Activated CD8-positive, alpha-beta memory T cell treated with anti-CD3 and anti-CD28 coated beads, Interleukin-2, amount 50 U/mL, for 24 hours (primary cell): ENCODE measurements at regions not wholly inside any gene's neighbourhood (a gene's known extent, or its start where the extent isn't known, plus 50 kb on each side); places are given as distances from the start of the nearest gene placed in this dataset.

Experiments
- DNase-seq: peaks from one replicate; pipeline ENCODE4 v3.0.0-alpha.2; 2020; ENCODE audit errors: extremely low read depth

DNA sequence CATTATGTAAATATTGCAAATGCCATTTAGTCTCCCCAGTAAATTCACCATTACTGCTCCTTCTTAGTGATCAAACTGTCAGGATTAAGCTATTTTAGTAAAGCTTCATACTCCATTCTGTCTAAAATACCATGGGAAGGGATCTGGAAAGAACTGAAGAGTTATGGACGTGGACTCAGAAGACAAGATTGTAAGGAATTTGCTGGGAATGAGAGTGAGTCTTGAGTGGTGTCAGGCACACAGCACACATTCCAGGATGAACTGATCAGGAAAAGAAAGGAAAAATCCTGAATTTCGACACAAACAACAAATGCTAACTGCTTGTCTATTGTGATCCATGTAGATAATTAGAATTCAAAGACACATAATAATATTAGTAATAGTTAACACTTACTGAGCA is 311.0 kb downstream of the CENPC start:
- DNase-seq: no peak

DNA sequence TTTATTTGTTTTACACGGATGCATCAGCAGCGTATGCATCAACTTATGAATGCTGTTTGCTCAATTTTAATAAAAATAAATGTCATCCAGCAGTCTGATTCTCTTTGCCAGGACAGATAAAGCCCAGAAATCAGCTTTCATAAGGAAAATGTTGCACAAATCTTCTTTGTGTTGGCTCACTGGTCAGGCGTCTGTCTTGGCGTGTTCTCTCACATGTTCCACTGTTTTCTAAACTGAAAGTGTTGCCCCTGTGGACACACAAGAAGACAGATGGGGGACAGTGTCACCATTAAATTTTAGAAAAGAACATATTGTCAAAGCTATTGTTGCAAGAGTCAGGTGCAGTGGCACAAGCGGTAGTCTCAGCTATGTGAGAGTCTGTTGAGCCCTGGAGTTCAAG is 316.2 kb downstream of the CENPC start:
- DNase-seq: no peak

DNA sequence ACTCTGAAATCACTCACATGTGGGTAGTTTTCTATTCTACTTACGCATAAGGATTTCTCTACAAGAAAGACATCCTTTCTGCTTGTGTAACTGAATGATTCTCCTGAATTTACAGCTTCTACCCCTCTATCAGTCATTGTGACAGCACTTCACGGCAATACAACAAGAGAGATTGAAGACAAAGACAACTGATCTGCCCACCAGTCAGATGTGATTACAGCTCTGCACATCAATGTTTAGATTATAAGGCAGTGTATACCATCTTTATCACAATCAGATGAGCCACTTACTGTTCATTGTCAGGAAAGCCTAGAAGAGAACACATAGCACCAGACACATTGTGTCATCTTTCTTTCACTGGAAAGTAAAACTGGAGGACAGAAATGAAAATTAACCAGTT is 324.4 kb downstream of the CENPC start:
- no peak for DNase-seq

DNA sequence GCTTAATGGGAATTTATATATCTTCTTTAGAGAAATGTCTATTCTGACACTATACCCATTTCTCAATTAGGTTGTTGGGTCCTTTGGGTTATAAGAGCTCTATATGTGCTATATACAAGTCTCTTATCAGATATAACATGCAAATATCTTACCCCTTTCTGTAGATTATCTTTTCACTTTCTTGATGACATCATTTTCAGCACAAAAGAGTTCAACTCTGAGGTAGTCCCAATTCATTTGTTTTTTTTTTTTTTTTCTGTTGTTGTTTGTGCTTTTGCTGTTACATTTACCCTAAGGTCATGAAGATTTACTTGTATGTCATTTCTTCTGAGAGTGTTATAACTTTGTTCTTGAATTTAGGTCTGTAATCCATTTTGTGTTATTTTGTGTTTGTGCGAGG is 326.4 kb downstream of the CENPC start:
- no peak for DNase-seq

DNA sequence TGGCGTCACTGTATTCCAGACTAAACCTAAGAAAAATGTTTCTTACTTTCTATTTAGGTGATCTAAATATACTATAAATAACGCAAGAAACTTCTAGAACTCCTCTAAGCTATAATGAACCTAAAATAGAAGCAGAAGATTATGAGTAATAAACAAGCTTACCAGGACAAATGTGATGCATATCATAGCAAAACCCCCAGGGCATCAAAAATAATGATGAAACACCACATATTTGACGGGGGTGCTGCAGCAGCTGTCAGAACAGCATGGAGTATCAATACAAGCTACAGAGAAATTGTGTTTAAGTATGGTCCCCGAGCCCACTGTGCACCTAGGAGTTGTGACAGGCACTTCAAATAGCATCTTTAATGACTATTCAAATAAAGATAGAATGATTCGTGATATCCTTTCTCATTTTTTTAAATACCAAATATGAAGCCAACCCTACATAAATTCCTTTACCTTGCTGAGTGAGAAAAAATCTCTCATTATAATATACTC is 337.3 kb downstream of the CENPC start:
- no peak for DNase-seq

DNA sequence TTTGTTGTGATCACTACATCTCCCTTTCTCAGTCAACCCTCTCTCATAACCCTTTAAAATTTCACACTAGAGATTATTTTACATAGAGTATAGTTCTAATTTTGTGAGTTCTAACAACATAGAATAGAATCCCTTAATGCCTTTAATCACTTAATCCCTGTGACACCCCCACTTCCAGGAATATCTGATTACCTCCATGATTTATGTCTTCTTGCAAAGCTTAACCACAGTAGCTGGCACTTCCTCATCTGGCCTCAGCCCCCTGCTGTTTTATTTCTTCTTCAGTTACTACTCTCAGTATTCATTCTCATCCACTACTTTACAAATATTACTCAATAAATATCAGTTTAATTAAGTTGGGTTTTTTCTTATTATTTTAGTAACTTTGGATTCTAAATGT is 340.9 kb downstream of the CENPC start:
- DNase-seq: no peak

DNA sequence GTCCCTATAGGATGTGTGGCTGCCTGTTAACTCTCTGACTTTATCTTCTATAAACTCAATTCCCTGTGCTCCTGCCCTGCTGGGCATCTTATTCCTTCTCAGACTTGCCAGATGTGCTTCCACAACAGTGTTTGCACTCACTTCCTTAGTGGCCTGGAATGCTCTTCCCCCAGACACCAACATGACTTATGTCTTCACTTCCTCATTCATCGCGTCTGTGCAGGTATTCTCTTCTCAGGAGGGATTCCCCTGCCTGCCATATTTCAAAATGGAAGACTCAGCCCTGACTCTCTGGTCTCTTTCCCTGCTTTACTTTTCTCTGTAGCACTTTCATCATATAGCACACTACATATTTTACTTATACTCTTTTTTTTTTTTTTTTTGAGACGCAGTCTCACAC is 344.0 kb downstream of the CENPC start:
- no peak for DNase-seq

DNA sequence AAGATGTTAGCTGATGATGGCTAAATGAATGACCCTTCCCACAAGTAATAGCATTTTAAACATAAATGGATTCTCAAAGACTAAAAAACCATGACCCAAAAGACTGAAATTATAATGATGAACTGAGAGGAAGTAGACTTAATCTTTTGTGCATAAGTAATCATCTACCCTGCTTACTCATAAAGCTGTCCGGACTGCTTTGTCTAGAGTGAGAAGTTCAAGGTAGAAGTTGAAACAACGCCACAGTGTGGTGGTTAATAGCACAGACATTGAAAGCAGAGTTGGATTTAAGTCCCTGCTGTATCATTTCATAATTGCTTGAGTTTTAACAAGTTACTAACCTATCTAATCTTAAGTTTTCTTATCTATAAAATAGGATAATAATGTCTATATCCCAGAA is 346.6 kb downstream of the CENPC start:
- no peak for DNase-seq

DNA sequence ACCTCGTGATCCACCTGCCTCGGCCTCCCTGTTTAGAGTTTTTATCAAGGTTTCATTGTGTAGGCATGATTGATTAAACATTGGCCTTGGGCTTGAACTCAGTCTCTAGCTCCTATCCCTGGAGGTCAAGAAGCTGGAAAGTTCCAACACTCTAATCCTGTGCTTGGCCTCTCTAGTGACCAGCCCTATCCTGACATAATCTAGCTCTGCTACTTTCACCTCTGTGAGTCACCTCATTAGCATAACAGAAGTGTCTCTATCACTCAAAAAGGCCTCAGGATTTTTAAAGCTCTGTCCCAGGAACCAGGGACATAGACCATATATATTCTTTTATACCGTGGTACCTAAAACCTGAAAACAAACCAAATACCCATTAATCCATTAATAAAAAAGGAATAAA is 377.5 kb downstream of the CENPC start:
- DNase-seq: no peak

DNA sequence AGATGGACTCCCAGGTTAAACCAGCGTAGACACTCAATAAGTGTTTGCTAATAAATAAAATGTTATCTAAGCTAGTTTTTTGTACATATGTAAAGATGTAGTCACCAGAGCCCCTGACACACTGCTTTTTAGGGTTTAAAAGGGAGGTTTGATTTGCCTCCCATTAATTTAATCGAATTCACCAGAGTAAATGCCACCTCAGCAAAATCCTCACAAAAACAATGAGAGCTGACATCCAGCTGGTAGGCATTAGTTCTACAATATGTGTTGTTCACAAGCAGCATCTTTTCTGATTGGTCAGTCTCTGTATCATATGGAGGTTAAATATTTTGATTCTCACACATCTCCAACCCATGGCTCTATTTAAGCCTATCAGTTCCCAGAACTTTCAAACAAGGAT is 382.6 kb downstream of the CENPC start:
- no peak for DNase-seq

DNA sequence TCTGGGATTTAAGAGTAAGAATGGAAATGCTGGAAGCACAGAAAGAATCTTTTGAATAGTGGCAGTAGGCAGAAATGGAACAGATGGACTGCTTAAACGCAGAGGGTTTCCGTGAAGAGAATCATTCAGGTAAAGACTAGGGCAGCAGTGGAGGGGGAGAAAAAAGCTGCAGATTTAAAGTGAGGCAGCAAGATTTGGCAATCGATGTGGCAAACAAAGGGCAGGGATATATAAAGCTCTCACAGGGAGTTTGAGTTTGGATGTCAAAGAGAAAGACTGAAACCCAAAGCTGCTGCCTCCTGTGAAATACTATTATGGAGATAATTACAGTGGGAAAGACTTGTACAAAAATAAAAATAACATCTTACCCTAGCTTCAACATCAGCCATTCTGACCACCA is 384.0 kb downstream of the CENPC start:
- no peak for DNase-seq

DNA sequence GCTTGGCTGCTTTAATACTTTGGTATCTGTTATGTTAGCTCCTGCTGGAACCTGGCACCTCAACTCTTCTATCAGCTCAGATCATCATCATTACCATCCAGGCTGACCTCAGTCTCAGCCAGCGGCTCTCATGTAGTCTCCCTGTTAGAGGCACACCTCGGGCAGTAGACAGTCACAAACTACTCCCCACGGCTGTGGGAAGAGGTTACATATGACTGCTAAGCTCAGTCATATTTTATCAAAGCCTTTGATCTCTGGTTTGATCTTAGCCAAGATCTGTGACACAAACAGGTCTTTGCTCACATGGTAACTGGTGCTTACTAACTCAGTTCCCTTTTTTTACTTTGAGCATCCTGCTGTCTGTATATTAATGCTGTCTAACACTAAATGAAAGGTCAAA is 384.9 kb downstream of the CENPC start:
- no peak for DNase-seq

DNA sequence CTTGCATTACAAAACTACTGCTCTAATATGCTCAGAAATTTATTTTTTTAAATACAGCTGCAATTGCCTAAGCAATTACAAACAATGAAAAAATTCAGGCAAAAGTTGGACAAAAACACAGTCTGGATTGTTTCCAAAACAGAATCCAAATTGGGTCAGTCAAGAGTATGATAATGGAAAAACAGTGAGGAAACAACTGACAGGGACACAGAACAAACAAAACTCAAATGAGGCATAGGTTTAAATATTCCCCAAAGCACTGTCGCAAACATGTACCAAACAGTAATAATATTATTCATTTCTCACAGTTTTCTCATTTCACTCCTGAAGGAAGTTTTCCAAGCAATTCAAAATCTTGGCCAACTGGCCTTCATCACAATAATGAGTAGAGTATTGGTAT is 386.6 kb downstream of the CENPC start:
- DNase-seq: no peak

DNA sequence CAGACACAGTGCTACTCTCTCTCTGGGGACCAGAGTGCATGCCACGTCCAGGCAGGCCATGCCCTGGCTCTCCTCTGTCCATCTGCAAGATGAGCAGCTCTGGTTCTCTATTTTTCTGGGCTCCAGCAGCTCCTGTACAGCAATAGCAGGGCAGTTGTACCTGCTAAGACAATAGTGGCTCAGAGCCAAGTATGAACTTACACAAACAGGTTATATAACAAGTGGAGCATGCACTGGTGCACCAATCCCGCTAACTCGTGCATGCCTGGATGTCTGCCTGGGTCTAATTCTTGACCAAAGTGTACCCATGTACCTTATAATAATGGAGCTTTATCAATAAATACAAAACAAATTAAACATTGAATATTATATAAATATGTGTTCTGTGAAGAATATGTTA is 392.3 kb downstream of the CENPC start:
- no peak for DNase-seq

DNA sequence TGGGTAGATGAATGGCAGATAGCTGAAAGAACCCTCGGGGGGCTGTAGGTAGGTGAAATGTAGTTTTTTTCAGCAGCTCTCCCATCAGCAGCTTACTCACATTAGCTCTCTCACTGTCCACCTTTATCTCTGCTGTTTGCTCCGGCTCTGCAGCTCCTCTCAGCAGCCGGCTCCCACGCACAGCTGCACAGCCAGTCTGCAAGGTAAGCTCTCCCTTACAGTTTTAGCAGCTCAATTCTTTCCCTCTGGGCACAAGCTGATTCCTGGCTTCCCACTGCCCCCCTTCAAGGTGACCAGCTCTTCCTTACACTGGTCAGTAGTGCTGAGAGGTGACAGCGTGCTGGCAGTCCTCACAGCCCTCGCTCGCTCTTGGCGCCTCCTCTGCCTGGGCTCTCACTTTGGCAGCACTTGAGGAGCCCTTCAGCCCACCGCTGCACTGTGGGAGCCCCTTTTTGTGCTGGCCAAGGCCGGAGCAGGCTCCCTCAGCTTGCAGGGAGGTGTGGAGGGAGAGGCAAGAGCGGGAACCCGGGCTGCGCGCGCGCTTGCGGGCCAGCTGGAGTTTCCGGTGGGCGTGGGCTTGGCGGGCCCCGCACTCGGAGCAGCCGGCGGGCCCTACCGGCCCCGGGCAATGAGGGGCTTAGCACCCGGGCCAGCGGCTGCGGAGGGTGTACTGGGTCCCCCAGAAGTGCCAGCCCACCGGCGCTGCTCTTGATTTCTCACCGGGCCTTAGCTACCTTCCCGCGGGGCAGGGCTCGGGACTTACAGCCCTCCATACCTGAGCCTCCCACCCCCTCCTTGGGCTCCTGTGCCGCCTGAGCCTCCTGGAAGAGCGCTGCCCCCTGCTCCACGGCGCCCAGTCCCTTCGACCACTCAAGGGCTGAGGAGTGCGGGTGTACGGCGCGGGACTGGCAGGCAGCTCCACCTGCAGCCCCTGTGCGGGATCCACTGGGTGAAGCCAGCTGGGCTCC is 393.6 kb downstream of the CENPC start:
- DNase-seq: no peak

DNA sequence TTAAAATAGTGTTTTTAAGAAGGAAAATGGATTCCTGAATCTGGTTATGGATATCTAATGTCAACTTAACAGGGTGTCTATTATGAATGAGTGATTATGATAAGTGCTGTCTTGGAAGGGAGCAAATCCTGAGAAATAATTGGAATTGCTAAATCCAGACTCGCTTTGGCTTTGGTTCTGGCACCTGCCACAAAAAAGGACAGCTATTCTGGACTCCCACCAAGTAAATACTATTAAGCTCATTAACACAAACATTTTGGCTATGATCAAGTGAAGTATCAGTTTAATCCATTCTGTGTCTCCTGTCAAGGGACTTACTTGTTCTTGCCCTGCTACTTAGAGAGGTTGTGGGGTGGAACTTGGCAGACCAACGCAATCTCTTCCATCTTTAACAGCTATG is 403.7 kb downstream of the CENPC start:
- DNase-seq: no peak

DNA sequence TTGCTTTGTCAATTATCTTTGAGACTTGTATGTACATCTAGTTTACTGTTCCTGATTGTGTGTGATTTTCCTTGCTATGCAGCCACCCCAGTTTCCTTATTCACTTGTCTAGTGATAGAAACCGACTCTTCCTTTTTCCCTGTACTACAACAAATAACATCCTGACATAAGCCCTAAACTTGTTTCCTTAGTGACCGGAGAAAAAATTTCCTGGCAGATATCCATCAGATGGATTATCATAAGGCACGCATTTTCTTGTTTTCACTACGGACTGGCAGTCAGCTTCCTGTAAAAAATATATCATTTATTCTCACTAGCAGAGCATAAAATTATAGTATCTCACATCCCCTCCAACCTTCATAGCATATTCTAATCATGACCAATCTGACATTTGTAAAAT is 410.7 kb downstream of the CENPC start:
- DNase-seq: no peak

DNA sequence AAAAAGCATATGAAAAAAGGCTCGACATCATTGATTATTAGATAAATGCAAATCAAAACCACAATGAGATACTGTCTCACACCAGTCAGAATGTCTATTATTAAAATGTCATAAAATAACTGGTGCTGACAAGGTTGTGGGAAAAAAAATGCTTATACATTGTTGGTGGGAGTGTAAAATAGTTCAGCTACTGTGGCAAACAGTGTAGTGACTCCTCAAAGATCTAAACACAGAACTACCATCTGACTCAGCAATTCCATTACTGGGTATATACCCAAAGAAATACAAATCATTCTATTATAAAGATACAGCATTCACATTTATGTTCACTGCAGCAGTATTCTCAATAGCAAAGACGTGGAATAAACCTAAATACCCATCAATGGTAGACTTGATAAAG is 412.1 kb downstream of the CENPC start:
- no peak for DNase-seq

DNA sequence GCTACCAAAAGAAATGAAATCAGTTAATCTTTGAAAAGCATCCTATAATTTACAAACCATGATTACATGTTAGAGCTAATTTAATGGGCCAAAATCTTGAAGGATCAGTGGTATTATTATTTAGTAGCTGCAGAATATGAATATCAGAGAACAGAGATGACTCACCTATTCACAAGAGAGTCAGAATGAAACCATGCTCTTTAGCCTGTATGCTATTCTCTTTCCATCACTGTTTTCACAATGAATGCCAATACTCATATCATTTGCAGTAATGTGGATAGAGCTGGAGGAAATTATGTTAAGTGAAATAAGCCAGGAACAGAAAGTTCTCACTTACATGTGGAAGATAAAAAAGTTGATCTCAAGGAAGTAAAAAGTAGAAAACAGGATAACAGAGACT is 414.1 kb downstream of the CENPC start:
- no peak for DNase-seq

DNA sequence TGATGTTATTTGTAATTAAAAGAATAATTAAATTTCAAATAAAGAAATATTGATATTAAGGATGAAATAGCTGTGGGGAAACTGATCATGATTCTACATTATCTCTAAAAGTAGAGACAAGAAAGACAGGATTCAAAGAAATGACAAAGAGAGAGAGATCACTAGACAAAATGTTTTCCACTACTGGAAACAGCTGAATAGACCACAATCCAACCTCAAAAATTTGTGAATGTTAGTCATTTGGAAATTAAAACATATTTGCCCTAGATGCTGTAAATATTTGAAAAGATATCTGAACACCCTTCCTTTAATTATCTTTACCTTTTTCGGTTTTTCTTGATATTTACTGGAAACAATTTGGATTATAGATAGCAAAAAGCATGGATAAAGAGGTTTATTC is 414.9 kb downstream of the CENPC start:
- DNase-seq: no peak

DNA sequence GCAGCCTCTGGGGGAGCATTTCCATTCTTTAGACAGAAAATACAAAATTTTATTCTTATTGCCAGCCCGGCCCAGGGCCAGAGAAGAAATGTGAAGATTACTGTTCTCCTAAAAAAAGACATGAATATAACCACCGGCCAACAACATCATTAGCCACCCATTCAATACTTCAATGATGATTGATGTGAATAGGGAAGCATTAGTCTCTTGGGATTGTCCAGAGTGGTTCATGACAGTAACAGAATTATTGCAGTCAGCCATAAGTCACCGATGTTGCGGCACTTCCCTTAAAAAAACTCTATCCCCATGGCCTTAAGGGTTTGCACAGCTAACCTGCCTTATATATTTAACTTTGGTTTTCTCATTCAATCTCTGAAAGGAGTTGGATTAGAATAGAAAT is 418.7 kb downstream of the CENPC start:
- DNase-seq: no peak

DNA sequence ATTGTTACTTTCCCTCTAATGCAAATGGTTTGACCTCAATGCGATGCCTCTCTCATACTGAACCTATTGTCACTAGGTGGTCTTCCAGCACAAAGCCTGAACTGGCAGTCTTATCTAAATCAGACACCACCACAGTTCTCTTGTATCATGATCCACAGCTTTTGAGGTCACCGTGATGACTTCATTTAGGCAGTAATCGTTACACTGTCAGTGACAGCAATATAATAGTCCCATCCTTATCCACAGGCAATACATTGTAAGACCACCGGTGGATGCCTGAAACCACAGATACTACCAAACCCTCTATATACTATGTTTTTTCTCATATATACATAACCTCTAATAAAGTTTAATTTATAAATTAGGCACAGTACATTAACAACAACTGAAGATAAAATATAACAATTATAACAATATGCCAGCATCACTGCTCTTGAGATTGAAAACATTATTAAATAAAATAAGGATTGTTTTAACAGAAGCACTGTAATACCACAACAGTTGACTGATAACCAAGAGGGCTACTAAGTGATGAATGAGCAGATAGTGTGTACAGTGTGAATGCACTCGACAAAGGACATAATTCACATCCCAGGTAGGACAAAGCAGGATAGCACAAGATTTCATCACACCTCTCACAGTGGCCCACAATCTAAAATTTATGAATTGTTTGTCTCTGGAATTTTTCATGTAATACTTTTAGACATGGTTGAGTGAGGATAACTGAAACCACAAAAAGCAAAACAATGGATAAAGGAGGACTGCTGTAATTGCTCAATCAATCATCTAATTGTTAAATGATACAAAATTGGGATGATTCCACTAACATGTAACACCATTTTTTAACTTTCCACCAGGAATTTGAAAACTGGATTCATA is 419.4 kb downstream of the CENPC start:
- DNase-seq: no peak

DNA sequence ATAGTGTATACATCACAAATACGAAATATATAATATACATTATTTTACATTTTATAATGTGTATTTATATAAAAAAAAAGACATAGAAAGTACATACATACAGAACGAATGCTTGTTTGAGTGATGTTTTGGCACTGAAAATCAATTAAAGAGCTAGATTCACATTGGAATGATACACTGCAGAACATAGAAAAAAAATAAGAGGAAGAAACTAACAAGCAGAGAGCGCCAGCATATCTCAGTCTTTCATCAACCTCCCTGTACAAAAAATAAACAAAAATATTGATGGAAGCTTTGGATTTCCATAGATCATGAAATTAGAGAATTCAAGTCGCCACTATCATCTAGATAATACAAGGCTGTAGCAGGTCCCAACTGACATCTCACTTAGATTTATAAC is 420.6 kb downstream of the CENPC start:
- DNase-seq: no peak
